CD1c-positive myeloid dendritic cell (primary cell): ENCODE measurements at regions not wholly inside any gene's neighbourhood (a gene's known extent, or its start where the extent isn't known, plus 50 kb on each side); places are given as distances from the start of the nearest gene placed in this dataset.

Experiments used
- DNase-seq: peaks from one replicate; pipeline ENCODE4 v3.0.0-alpha.2; 2016; ENCODE audit errors: extremely low spot score

GRCh38 chr9:97747201-97747965 is 50.2 kb upstream of the XPA start:
- DNase-seq = no peak

GRCh38 chr9:97748525-97748924 is 51.4 kb upstream of the XPA start:
- no peak for DNase-seq

DNA sequence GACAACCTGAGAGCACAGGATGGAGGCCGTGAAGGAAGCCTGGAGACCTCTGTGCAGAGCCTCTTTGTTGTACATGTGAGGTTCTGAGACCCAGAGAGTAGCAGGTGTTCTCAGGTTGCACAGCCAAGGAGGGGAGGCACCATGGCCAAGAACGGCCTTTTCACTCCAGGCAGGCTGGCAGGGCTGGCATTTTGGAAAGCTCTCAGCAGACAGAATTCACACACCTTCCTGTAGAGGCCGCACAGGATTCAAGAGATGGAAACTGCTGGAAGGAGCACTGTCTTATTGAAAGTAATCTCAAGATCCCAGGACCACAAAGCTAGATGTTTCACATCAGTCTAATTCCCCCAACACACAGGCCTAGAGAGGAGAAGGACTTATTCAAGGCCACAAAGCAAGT is 52.8 kb upstream of the XPA start:
- DNase-seq = no peak

DNA sequence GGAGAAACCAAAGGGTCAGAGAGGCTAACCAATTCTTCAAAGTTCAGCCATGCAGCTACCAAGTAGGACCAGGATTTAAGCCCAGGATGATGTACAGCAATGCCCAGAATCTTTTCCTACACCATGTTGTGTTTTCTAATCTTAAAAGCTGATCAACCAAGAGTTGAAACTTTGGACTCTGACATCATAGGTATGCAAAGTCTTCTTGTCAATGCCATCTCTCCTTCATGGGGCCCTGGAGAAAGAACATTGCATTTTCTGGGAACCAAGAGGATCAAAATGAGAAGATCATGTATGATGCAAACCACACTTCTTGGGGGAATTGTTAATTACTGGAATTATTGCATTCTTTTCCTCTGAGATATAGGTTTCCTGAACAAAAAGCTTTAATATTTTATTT is 54.4 kb upstream of the XPA start:
- no peak for DNase-seq

DNA sequence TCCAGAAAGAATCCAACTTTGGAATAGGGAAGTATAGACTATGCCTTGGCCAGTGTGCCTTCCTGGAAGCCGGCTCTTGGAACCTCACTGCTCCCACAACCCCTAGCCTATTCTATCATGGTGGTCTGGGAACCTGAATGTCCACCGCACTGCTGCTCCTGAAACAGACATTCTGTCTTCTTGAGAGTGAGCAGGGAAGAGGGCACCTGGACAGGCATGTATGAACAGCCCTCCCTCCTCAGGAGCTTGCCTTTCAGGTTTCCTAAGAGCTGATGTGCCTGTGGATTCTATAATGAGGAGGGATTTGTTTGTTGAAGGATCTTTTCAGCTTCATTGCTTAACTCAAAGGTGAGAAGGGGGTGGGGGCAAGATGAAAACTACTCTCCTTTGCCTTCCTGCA is 55.1 kb upstream of the XPA start:
- no peak for DNase-seq

DNA sequence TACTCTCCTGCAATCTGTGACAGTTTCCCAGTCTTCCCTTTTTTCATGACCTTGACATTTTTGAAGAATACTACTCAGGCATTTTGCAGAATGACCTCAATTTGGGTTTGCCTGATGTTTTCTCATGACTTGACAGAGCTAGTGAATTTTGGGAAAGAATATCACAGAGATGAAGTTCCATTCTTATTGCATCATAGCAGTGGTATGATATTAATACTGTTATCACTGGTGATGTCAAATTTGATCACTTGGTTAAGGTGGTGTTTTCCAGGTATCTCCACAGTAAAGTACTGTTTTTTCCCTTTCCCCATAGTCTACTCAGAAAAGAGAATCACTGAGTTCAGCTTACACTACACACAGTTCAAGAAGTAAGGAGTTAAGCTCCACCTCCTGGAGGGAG is 56.2 kb upstream of the XPA start:
- no peak for DNase-seq

DNA sequence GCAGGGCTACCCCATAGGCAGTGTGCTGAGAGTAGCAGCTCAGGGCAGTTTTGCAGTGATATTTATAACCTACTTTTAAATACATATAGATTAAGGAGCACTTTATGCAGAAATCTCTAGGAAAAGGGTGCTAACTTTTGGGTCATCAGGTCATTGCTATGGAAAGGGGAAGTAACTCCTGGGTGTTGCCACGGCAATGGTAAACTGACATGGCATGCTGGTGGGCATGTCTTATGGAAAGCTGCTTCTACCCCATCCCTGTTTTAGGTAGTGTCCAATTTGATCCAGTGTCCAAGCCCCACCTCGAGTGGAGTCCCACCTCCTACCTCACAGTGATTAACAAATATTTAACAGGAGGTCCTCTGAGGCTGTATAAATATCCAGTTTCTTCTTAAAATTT is 56.8 kb upstream of the XPA start:
- peak; percentile 12 for DNase-seq

DNA sequence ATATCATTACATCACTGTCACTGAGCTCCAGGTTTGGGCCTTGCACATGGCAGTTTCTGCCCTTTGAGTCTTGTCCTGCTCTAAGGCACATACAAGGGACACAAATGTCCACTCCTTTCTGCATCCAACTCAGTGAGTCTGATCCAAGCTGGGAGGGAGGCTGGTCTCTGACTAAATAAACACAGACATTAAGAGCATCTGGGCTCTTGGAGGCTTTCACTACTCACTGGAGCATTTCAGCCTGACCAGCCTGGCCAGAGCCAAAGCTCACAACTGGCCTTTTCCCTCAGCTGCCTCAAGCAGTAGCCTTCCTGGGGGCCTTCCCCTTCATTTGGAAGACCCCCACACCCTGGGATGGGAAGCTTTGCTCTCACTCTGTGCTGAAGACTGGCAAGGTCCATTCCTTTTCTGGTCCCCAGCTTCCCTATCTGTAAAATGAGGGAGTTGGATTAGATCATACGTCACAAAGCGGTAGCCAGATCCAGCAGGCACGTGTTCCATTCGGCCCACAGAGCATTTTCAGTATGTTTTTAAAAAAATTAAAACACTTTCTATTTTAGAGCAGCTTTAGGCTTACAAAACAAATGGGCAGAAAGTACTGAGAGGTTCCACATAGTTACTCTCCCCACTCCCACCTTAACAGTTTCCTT is 58.6 kb upstream of the XPA start:
- no peak for DNase-seq

DNA sequence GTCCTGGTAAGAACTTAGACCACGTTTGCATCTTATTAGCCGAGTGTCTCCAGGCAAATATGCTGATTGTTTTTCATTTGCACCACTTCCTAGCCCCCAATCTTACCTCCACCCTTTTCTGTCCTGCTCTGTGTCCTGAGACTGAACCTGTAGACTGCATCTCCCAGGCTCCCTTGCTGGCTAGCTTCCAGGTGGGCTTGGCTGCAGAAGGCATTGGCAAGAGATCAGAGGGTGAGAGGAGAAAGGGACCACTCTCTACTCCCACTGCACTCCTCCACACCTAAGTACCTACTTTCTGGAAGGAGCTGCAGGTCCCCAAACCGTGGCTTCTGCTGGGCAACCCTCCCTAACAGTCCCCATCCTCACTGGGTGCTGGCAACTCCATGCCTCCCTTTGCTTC is 59.9 kb upstream of the XPA start:
- DNase-seq = no peak

GRCh38 chr9:97758334-97758916 is 61.3 kb upstream of the XPA start:
- DNase-seq = no peak

- no peak for DNase-seq
These were observed 62.6 kb upstream of the XPA start for GRCh38 chr9:97759581-97760288.

DNA sequence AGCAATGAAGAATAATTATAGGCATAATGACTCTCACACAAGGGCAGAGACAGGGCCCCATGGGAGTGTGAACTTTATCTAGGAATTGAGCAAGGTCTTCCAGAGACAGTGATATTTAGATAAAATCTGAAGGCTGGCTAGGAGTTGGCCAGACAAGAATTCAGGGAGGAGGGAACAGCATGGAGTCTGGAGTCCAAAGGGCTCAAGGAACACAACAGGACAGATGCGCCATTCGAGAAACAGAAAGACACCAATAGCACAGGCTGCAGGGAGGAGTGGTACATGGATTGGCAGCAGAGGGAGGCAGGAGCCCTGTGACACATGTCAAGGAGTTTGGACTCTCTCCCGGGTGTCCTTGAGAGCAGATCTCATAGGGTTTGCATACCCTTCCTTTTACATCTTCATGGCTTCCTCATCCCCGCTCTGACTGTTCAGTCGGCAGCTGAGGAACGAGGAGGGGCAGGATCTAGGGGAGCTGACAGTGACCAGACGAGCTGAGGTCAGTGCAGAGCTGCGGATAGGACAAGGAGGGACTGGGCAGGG is 64.0 kb upstream of the XPA start:
- DNase-seq = no peak

- DNase-seq = no peak
These were observed 64.7 kb upstream of the XPA start for GRCh38 chr9:97761879-97762278.

DNA sequence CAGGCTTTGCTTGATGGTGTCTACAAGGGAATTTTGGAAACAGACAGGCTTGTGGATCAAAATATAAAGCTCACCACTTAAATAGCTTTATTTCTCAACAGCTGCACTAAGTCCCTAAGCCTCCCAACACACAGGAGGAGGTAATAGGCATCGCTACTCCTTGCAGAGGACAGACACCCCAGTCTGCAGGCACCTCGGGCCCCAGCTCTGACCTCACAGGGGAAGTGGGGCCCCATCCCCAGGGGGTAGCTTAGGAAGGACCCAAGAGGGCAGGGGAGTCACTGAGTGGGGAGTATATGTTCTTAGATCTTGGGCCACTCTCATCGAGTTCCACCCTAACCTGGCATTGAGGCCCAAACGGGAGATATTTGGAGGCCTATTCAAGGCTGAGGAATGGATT is 66.7 kb upstream of the XPA start:
- no peak for DNase-seq

- no peak for DNase-seq
These were observed 69.0 kb upstream of the XPA start for GRCh38 chr9:97766092-97766491.

DNA sequence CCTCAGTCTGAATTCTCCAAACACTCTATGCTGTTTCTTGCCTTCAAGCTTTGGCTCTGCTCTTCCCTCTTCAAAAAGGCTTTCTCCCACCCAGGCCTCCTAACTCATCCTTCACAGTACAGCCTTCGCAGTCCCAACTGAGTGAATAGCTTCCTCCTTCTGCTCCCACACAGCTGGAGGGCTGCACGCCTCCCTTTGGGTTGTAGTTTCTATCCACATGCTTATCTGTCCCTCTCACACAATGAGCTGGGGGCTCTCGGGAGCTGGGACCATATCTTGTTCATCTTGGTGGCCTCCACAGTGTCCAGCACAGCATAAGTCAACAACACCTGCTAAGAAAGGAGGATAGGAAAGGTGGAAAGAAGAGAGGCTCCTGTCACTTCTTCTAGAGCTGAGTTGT is 69.5 kb upstream of the XPA start:
- DNase-seq = no peak

DNA sequence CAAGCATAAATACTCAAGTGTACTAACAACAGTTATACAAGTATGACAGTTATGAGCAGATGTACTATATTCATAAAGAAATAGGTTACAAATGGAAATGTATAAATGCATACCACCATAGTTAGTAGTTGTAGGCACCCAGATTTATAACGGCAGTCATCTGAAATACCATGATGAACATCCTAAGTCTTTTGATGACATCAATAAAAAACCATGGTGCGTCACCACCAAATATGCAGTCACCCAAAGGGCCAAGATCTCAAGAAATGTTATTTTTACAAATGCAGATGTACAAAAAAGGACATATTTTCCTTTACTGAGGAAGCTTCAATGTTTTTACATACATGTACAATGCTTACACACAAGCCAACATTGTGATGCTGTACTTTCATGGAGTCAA is 70.8 kb upstream of the XPA start:
- DNase-seq = no peak

DNA sequence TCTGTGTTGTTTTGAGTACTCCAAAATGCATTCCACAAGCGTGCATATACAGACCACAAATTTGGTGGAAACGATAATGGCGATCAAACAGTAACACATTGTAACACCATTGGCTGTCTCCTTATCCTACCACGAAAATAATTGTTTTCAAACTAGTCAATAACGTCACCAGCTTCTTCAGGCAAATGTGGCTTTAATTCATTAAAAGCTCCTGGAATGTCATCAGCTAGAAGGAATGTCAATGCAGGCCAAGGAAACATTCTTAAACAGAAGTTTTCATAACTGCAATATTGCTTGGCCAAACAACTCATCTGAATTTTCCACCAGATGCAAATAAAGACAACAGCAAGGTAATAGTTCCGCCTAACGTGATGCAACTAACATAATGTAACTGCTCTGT is 71.6 kb upstream of the XPA start:
- DNase-seq = no peak

- no peak for DNase-seq
These were observed 72.1 kb upstream of the XPA start for GRCh38 chr9:97769208-97769607.

DNA sequence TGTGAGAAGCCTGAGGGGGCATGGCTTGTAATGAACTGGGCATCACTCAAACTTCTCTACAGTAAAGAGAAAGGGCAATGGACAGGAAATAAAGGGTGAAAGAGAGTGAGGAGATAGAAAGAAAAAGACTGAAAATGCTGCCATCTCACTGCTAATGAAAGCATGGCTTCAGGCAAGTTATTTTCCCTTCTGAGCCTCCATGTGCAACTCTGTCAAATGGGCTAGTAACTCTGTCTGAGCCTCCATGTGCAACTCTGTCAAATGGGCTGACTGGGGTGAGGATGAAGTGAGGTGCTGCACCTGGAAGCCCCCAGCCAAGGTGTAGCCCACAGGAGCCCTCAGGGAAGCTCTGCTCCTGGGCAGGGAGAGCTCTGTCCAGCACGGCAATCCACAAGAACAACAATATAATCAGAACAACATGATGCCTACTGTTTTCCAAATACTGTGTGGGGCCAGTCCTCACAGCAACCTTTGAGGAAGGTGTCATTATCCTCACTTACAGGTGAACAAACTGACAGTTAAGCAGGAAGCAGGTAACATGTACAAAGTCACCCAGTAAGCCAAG is 73.8 kb upstream of the XPA start:
- DNase-seq = no peak

- no peak for DNase-seq
These were observed 74.5 kb upstream of the XPA start for GRCh38 chr9:97771641-97772040.

- DNase-seq = no peak
These were observed 75.0 kb upstream of the XPA start for GRCh38 chr9:97772145-97772544.
